Vagina (tissue), 2 donors: ENCODE measurements at regions not wholly inside any gene's neighbourhood (a gene's known extent, or its start where the extent isn't known, plus 50 kb on each side); places are given as distances from the start of the nearest gene placed in this dataset.

Experiments
- POLR2A ChIP-seq, 2 donors: fragments of 450-650 bp; IDR thresholded peaks; one replicate each; pipeline ENCODE4 v1.6.1; 2017; ENCODE audit warnings: antibody characterized with exemption in 2 of 2, mild to moderate bottlenecking in 2 of 2, moderate library complexity in 2 of 2
- TF ChIP-seq, protein P1 (sequence below), 3 experiments: fragments of 450-650 bp in 2 of 3; fragments of 200-600 bp in 1 of 3; sonication (generic) in 1 of 3; IDR thresholded peaks; one replicate each; pipeline ENCODE4 v1.5.1; 2017 to 2019; ENCODE audit warnings: antibody characterized with exemption in 3 of 3, mild to moderate bottlenecking in 2 of 3, moderate library complexity in 2 of 3

DNA sequence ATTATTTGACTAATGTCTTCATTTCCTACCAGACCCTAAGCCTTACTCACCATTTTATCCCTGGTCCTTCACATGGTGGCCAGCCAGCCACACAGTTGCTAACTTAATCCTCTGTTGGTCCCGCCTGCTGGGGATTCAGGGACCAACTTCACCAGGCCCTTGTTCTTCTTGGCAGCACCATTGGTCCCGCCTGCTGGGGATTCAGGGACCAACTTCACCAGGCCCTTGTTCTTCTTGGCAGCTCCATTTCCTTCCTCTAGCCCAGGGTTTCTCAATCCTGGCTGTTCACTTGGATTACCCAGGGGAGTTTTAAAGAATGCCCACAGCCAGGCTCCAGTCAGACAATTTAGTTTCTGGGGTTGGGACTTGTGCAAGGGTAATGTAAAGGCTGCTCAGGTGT, 233.1 kb upstream of the CSF3R start:
- TF ChIP-seq, protein P1, sequence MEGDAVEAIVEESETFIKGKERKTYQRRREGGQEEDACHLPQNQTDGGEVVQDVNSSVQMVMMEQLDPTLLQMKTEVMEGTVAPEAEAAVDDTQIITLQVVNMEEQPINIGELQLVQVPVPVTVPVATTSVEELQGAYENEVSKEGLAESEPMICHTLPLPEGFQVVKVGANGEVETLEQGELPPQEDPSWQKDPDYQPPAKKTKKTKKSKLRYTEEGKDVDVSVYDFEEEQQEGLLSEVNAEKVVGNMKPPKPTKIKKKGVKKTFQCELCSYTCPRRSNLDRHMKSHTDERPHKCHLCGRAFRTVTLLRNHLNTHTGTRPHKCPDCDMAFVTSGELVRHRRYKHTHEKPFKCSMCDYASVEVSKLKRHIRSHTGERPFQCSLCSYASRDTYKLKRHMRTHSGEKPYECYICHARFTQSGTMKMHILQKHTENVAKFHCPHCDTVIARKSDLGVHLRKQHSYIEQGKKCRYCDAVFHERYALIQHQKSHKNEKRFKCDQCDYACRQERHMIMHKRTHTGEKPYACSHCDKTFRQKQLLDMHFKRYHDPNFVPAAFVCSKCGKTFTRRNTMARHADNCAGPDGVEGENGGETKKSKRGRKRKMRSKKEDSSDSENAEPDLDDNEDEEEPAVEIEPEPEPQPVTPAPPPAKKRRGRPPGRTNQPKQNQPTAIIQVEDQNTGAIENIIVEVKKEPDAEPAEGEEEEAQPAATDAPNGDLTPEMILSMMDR (IDR thresholded peaks at IDR 0.05): no peak
- TF ChIP-seq POLR2A (IDR thresholded peaks at IDR 0.05): no peak
